T-helper 17 cell (primary cell): ENCODE measurements at regions not wholly inside any gene's neighbourhood (a gene's known extent, or its start where the extent isn't known, plus 50 kb on each side); places are given as distances from the start of the nearest gene placed in this dataset.

Source experiments
- ATAC-seq: fragments of 150-1000 bp; cut with Tn5 transposase; 2 replicates; pipeline ENCODE4 v1.10.0; 2021; ENCODE audit warnings: mild to moderate bottlenecking, moderate library complexity
- DNase-seq, 3 donors: peaks; one replicate each; pipeline versions ENCODE4 v3.0.0 to v3.0.0-alpha.2; 2020 to 2021
- H3K9me3 ChIP-seq: one replicate; pipeline ENCODE4 v1.7.0; 2013; ENCODE audit warnings: low read length, mild to moderate bottlenecking; ENCODE audit not compliant: control insufficient read depth, poor library complexity, severe bottlenecking
- H3K27ac Mint-ChIP-seq: one replicate; pipeline ENCODE4 v1.8.0; 2022; ENCODE audit warnings: mild to moderate bottlenecking, moderate library complexity, mixed read lengths
- H3K27me3 Mint-ChIP-seq: one replicate; pipeline ENCODE4 v1.8.0; 2022; ENCODE audit warnings: mixed read lengths
- H3K36me3 Mint-ChIP-seq: one replicate; pipeline ENCODE4 v1.8.0; 2022; ENCODE audit warnings: low read depth, mixed read lengths
- H3K4me1 Mint-ChIP-seq: one replicate; pipeline ENCODE4 v1.8.0; 2022; ENCODE audit warnings: mild to moderate bottlenecking, mixed read lengths
- H3K4me3 Mint-ChIP-seq: one replicate; pipeline ENCODE4 v1.8.0; 2022; ENCODE audit warnings: mild to moderate bottlenecking, moderate library complexity, mixed read lengths

- no peaks in the 10 kb centered on the region for H3K9me3 ChIP-seq
- no peaks in the 10 kb centered on the region for H3K4me1 Mint-ChIP-seq
- H3K36me3 Mint-ChIP-seq, result no peaks in the 10 kb centered on the region
- no peak overlapping the region for H3K27ac Mint-ChIP-seq
- H3K4me3 Mint-ChIP-seq, result no peak overlapping the region
- no peak for ATAC-seq
- no peak for DNase-seq
- no peaks in the 10 kb centered on the region for H3K27me3 Mint-ChIP-seq
Observed at GRCh38 chr4:187183826-187184225, 460.2 kb upstream of the FAT1 start.

GRCh38 chr4:187184508-187184907, 460.9 kb upstream of the FAT1 start:
- Mint-ChIP-seq H3K27ac (no peak overlapping the region), H3K4me1 (no peaks in the 10 kb centered on the region), H3K27me3 (no peaks in the 10 kb centered on the region), H3K36me3 (no peaks in the 10 kb centered on the region), H3K4me3 (no peak overlapping the region)
- ATAC-seq (no peak), DNase-seq (no peak)
- H3K9me3 ChIP-seq, result no peaks in the 10 kb centered on the region

GRCh38 chr4:187188118-187188517, 464.5 kb upstream of the FAT1 start:
- no peaks in the 10 kb centered on the region for H3K9me3 ChIP-seq
- no peak overlapping the region for H3K4me3 Mint-ChIP-seq
- H3K4me1 Mint-ChIP-seq, result no peaks in the 10 kb centered on the region
- no peak overlapping the region for H3K27ac Mint-ChIP-seq
- no peaks in the 10 kb centered on the region for H3K36me3 Mint-ChIP-seq
- ATAC-seq (no peak), DNase-seq (no peak)
- no peaks in the 10 kb centered on the region for H3K27me3 Mint-ChIP-seq

GRCh38 chr4:187188741-187189140, 465.1 kb upstream of the FAT1 start:
- ATAC-seq (no peak), DNase-seq (no peak)
- no peak overlapping the region for H3K27ac Mint-ChIP-seq
- H3K4me1 Mint-ChIP-seq, result no peaks in the 10 kb centered on the region
- no peaks in the 10 kb centered on the region for H3K36me3 Mint-ChIP-seq
- H3K4me3 Mint-ChIP-seq, result no peak overlapping the region
- no peaks in the 10 kb centered on the region for H3K9me3 ChIP-seq
- H3K27me3 Mint-ChIP-seq, result no peaks in the 10 kb centered on the region

- Mint-ChIP-seq H3K27me3 (no peaks in the 10 kb centered on the region), H3K4me1 (no peaks in the 10 kb centered on the region), H3K27ac (no peak overlapping the region), H3K36me3 (no peaks in the 10 kb centered on the region), H3K4me3 (no peak overlapping the region)
- ATAC-seq (no peak), DNase-seq (no peak)
- H3K9me3 ChIP-seq, result no peaks in the 10 kb centered on the region
Observed at GRCh38 chr4:187190390-187190789, 466.7 kb upstream of the FAT1 start.

- H3K4me3 Mint-ChIP-seq, result no peak overlapping the region
- no peaks in the 10 kb centered on the region for H3K4me1 Mint-ChIP-seq
- H3K36me3 Mint-ChIP-seq, result no peaks in the 10 kb centered on the region
- no peak for DNase-seq
- no peak overlapping the region for H3K27ac Mint-ChIP-seq
- no peaks in the 10 kb centered on the region for H3K27me3 Mint-ChIP-seq
- no peaks in the 10 kb centered on the region for H3K9me3 ChIP-seq
- ATAC-seq, result no peak
Observed at GRCh38 chr4:187191676-187192075, 468.0 kb upstream of the FAT1 start.

GRCh38 chr4:187192266-187192665, 468.6 kb upstream of the FAT1 start:
- DNase-seq, result no peak
- H3K4me3 Mint-ChIP-seq, result no peak overlapping the region
- no peaks in the 10 kb centered on the region for H3K9me3 ChIP-seq
- no peaks in the 10 kb centered on the region for H3K4me1 Mint-ChIP-seq
- no peak overlapping the region for H3K27ac Mint-ChIP-seq
- no peaks in the 10 kb centered on the region for H3K36me3 Mint-ChIP-seq
- H3K27me3 Mint-ChIP-seq, result no peaks in the 10 kb centered on the region
- ATAC-seq, result no peak

- ATAC-seq, result no peak
- H3K27ac Mint-ChIP-seq, result no peak overlapping the region
- H3K4me3 Mint-ChIP-seq, result no peak overlapping the region
Observed at GRCh38 chr4:187193141-187193540, 469.5 kb upstream of the FAT1 start.

GRCh38 chr4:187204389-187204918, 480.8 kb upstream of the FAT1 start:
- H3K36me3 Mint-ChIP-seq, result no peaks in the 10 kb centered on the region
- H3K4me1 Mint-ChIP-seq, result no peaks in the 10 kb centered on the region
- H3K9me3 ChIP-seq, result no peaks in the 10 kb centered on the region
- DNase-seq, result no peak
- H3K27me3 Mint-ChIP-seq, result no peaks in the 10 kb centered on the region
- H3K27ac Mint-ChIP-seq, result no peak overlapping the region
- H3K4me3 Mint-ChIP-seq, result no peak overlapping the region
- no peak for ATAC-seq

More at GRCh38 chr4:187193141-187193540, 469.5 kb upstream of the FAT1 start:
- Mint-ChIP-seq H3K36me3 (no peaks in the 10 kb centered on the region), H3K27me3 (no peaks in the 10 kb centered on the region), H3K4me1 (no peaks in the 10 kb centered on the region)
- H3K9me3 ChIP-seq, result no peaks in the 10 kb centered on the region
- DNase-seq, result no peak

GRCh38 chr4:187207931-187208330, 484.3 kb upstream of the FAT1 start:
- no peaks in the 10 kb centered on the region for H3K27me3 Mint-ChIP-seq
- no peak for DNase-seq
- H3K4me1 Mint-ChIP-seq, result no peaks in the 10 kb centered on the region
- no peaks in the 10 kb centered on the region for H3K36me3 Mint-ChIP-seq
- ATAC-seq, result no peak
- H3K27ac Mint-ChIP-seq, result no peak overlapping the region
- H3K4me3 Mint-ChIP-seq, result no peak overlapping the region
- no peaks in the 10 kb centered on the region for H3K9me3 ChIP-seq

GRCh38 chr4:187208651-187209050, 485.0 kb upstream of the FAT1 start:
- Mint-ChIP-seq H3K4me1 (no peaks in the 10 kb centered on the region), H3K27me3 (no peaks in the 10 kb centered on the region), H3K36me3 (no peaks in the 10 kb centered on the region), H3K4me3 (no peak overlapping the region), H3K27ac (no peak overlapping the region)
- H3K9me3 ChIP-seq, result peaks cover 3% of the 10 kb centered on the region
- DNase-seq (no peak), ATAC-seq (no peak)

- no peak overlapping the region for H3K4me3 Mint-ChIP-seq
- no peak overlapping the region for H3K27ac Mint-ChIP-seq
- H3K4me1 Mint-ChIP-seq, result no peaks in the 10 kb centered on the region
- no peak for DNase-seq
- no peak for ATAC-seq
- peaks cover 3% of the 10 kb centered on the region for H3K9me3 ChIP-seq
- no peaks in the 10 kb centered on the region for H3K27me3 Mint-ChIP-seq
- H3K36me3 Mint-ChIP-seq, result no peaks in the 10 kb centered on the region
Observed at GRCh38 chr4:187209921-187210613, 486.4 kb upstream of the FAT1 start.

GRCh38 chr4:187212446-187213080, 488.9 kb upstream of the FAT1 start:
- ATAC-seq, result no peak
- Mint-ChIP-seq H3K36me3 (no peaks in the 10 kb centered on the region), H3K4me1 (no peaks in the 10 kb centered on the region), H3K27ac (no peak overlapping the region), H3K27me3 (no peaks in the 10 kb centered on the region), H3K4me3 (no peak overlapping the region)
- peaks cover 3% of the 10 kb centered on the region for H3K9me3 ChIP-seq
- DNase-seq, result no peak

- H3K27me3 Mint-ChIP-seq, result no peaks in the 10 kb centered on the region
- H3K4me3 Mint-ChIP-seq, result no peak overlapping the region
- ATAC-seq, result no peak
- no peak overlapping the region for H3K27ac Mint-ChIP-seq
- DNase-seq, result no peak
- no peaks in the 10 kb centered on the region for H3K4me1 Mint-ChIP-seq
- peaks cover 3% of the 10 kb centered on the region for H3K9me3 ChIP-seq
- H3K36me3 Mint-ChIP-seq, result no peaks in the 10 kb centered on the region
Observed at GRCh38 chr4:187215438-187215837, 491.8 kb upstream of the FAT1 start.
